Body of pancreas (tissue), 4 donors: ENCODE measurements at regions not wholly inside any gene's neighbourhood (a gene's known extent, or its start where the extent isn't known, plus 50 kb on each side); places are given as distances from the start of the nearest gene placed in this dataset.

Experiments
- ATAC-seq: fragments of 150-250 bp; one replicate; pipeline ENCODE4 v1.9.1; 2016
- DNase-seq, 4 donors: peaks; one replicate each; pipeline ENCODE4 v3.0.0-alpha.2; 2019
- H3K27ac ChIP-seq, 4 donors: fragments of 200-600 bp; sonication (generic); 1 replicate in 3 of 4; 2 replicates in 1 of 4; pipeline versions ENCODE4 v1.5.1 to v1.6.1; 2016 to 2019; ENCODE audit warnings: mild to moderate bottlenecking in 1 of 4, mixed read lengths in 1 of 4, moderate library complexity in 1 of 4
- H3K27me3 ChIP-seq, 2 donors: fragments of 200-600 bp; sonication (generic); one replicate each; pipeline ENCODE4 v1.6.0; 2016; ENCODE audit warnings: mild to moderate bottlenecking in 1 of 2
- H3K36me3 ChIP-seq, 2 donors: fragments of 200-600 bp; sonication (generic); replicated peaks in 1 of 2; 2 replicates each; pipeline ENCODE4 v1.5.1; 2016; ENCODE audit warnings: low read depth in 2 of 2; ENCODE audit not compliant: insufficient read depth in 1 of 2
- H3K4me1 ChIP-seq: fragments of 200-600 bp; sonication (generic); one replicate; pipeline ENCODE4 v1.6.0; 2016
- H3K4me3 ChIP-seq, 2 donors: fragments of 200-600 bp; sonication (generic); 1 replicate in 1 of 2; 2 replicates in 1 of 2; pipeline ENCODE4 v1.5.1; 2016 to 2019
- H3K9me3 ChIP-seq, 3 donors: fragments of 200-600 bp; sonication (generic); 1 replicate in 2 of 3; 2 replicates in 1 of 3; pipeline ENCODE4 v1.5.1; 2016
- CTCF ChIP-seq, 7 experiments: fragments of 450-650 bp in 4 of 7; fragments of 200-600 bp in 3 of 7; sonication (generic) in 3 of 7; IDR thresholded peaks; one replicate each; pipeline ENCODE4 v1.5.1; 2016 to 2019; ENCODE audit warnings: antibody characterized with exemption in 7 of 7
- POLR2A ChIP-seq, 3 donors: fragments of 450-650 bp; IDR thresholded peaks; one replicate each; pipeline ENCODE4 v1.6.1; 2016; ENCODE audit warnings: antibody characterized with exemption in 3 of 3, mild to moderate bottlenecking in 2 of 3
- whole genome bisulfite sequencing, 2 donors: methylation state at CpG; one replicate each; pipeline ENCODE4 v1.1.5; 2017; 5-methylcytosine and 5-hydroxymethylcytosine counted together
- intact Hi-C: fragments of 100-400 bp; cut with DNase I; formaldehyde crosslinking; loops from one replicate; pipeline ENCODE4 v1.15.1; 2023

GRCh38 chr13:30151388-30151787 lies 156.0 kb downstream of the KATNAL1 start:
- DNase-seq (no peak), ATAC-seq (no peak)
- intact Hi-C loops = no loop called here
- 51 to 72% methylated on average over 5 of the region's 5 CpGs for WGBS, 2 donors
- Histone ChIP-seq H3K4me1 (no peaks in the 10 kb centered on the region), H3K9me3 (no peaks in the 10 kb centered on the region), H3K36me3 (no peaks in the 10 kb centered on the region), H3K27me3 (no peaks in the 10 kb centered on the region), H3K27ac (no peak overlapping the region), H3K4me3 (no peak overlapping the region)
- no peak for TF ChIP-seq POLR2A (IDR thresholded peaks at IDR 0.05)
- no peak for TF ChIP-seq CTCF (IDR thresholded peaks at IDR 0.05)

- Histone ChIP-seq H3K27me3 (no peaks in the 10 kb centered on the region), H3K36me3 (no peaks in the 10 kb centered on the region), H3K27ac (no peak overlapping the region), H3K9me3 (peaks cover 0 to 2% (median 0%) of the 10 kb centered on the region in 3 donors), H3K4me3 (no peak overlapping the region), H3K4me1 (no peaks in the 10 kb centered on the region)
- intact Hi-C loops = no loop called here
- 96% methylated on average over 2 of the region's 2 CpGs for WGBS, 2 donors
- DNase-seq = no peak
- TF ChIP-seq POLR2A (IDR thresholded peaks at IDR 0.05) = no peak
- TF ChIP-seq CTCF (IDR thresholded peaks at IDR 0.05) = no peak
- no peak for ATAC-seq
These were observed 158.1 kb downstream of the KATNAL1 start for GRCh38 chr13:30149248-30149647.

- Histone ChIP-seq H3K27ac (no peak overlapping the region), H3K36me3 (no peaks in the 10 kb centered on the region), H3K9me3 (peaks cover 0 to 6% (median 0%) of the 10 kb centered on the region in 3 donors), H3K27me3 (no peaks in the 10 kb centered on the region), H3K4me3 (no peak overlapping the region), H3K4me1 (no peaks in the 10 kb centered on the region)
- DNase-seq (no peak), ATAC-seq (no peak)
- TF ChIP-seq POLR2A (IDR thresholded peaks at IDR 0.05) = no peak
- TF ChIP-seq CTCF (IDR thresholded peaks at IDR 0.05) = no peak
- 86 to 87% methylated on average over 8 of the region's 8 CpGs for WGBS, 2 donors
- intact Hi-C loops = no loop called here
These were observed 158.6 kb downstream of the KATNAL1 start for GRCh38 chr13:30148786-30149185.

- intact Hi-C loops = no loop called here
- no peak for DNase-seq
- TF ChIP-seq POLR2A (IDR thresholded peaks at IDR 0.05) (no peak), CTCF (IDR thresholded peaks at IDR 0.05) (no peak)
These were observed 159.1 kb downstream of the KATNAL1 start for GRCh38 chr13:30148171-30148754.

GRCh38 chr13:30147421-30147820 lies 159.9 kb downstream of the KATNAL1 start:
- Histone ChIP-seq H3K4me3 (no peak overlapping the region), H3K36me3 (no peaks in the 10 kb centered on the region), H3K27ac (no peak overlapping the region), H3K27me3 (no peaks in the 10 kb centered on the region), H3K4me1 (peaks cover 10% of the 10 kb centered on the region), H3K9me3 (peaks cover 0 to 6% (median 0%) of the 10 kb centered on the region in 3 donors)
- DNase-seq (no peak), ATAC-seq (no peak)
- TF ChIP-seq CTCF (IDR thresholded peaks at IDR 0.05) = no peak
- 86 to 95% methylated on average over 2 of the region's 2 CpGs for WGBS, 2 donors
- intact Hi-C loops = no loop called here

More at GRCh38 chr13:30148171-30148754, 159.1 kb downstream of the KATNAL1 start:
- H3K27me3 ChIP-seq = no peaks in the 10 kb centered on the region
- no peak for ATAC-seq
- no peak overlapping the region for H3K4me3 ChIP-seq
- H3K27ac ChIP-seq = no peak overlapping the region
- no peaks in the 10 kb centered on the region for H3K36me3 ChIP-seq
- peaks cover 0 to 6% (median 0%) of the 10 kb centered on the region in 3 donors for H3K9me3 ChIP-seq
- 70 to 81% methylated on average over 9 of the region's 9 CpGs for WGBS, 2 donors
- peaks cover 3% of the 10 kb centered on the region for H3K4me1 ChIP-seq
